ENCODE measurements at regions not wholly inside any gene's neighbourhood (a gene's known extent, or its start where the extent isn't known, plus 50 kb on each side); places are given as distances from the start of the nearest gene placed in this dataset.

GRCh38 chr13:67856955-67857354 is 626.8 kb upstream of the PCDH9 start:
- ChIA-PET CTCF (no interaction called here), POLR2A (no interaction called here)
- FAIRE-seq, result no peak

GRCh38 chr13:67855741-67856238 is 625.7 kb upstream of the PCDH9 start:
- ChIA-PET POLR2A (no interaction called here), CTCF (no interaction called here)
- Histone ChIP-seq H3K4me3 (no peak overlapping the region), H3K27ac (no peak overlapping the region), H3K9me3 (no peaks in the 10 kb centered on the region), H3K4me1 (no peaks in the 10 kb centered on the region), H3K4me2 (no peak overlapping the region)
- TF ChIP-seq BHLHE40 (IDR thresholded peaks at IDR 0.05; ENCODE audit: low read depth, low read length), result no peak
- TF ChIP-seq, protein P1, sequence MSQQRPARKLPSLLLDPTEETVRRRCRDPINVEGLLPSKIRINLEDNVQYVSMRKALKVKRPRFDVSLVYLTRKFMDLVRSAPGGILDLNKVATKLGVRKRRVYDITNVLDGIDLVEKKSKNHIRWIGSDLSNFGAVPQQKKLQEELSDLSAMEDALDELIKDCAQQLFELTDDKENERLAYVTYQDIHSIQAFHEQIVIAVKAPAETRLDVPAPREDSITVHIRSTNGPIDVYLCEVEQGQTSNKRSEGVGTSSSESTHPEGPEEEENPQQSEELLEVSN (IDR thresholded peaks at IDR 0.05; ENCODE audit: borderline replicate concordance, low read depth), result no peak
- TF ChIP-seq ZSCAN20 (CRISPR knock-in tag; IDR thresholded peaks at IDR 0.05), result no peak
- TF ChIP-seq HEYL (CRISPR knock-in tag; IDR thresholded peaks at IDR 0.05), result no peak
- TF ChIP-seq RCOR1 (IDR thresholded peaks at IDR 0.05; ENCODE audit: low read depth, low read length), result no peak
- no peak for TF ChIP-seq JUNB (IDR thresholded peaks at IDR 0.05)
- TF ChIP-seq, protein P2, sequence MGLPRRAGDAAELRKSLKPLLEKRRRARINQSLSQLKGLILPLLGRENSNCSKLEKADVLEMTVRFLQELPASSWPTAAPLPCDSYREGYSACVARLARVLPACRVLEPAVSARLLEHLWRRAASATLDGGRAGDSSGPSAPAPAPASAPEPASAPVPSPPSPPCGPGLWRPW (IDR thresholded peaks at IDR 0.05), result no peak
- TF ChIP-seq NR3C1 (IDR thresholded peaks at IDR 0.05), result no peak
- TF ChIP-seq ZC3H11A (IDR thresholded peaks at IDR 0.05), result no peak
- TF ChIP-seq HDAC2 (IDR thresholded peaks at IDR 0.05), result no peak
- TF ChIP-seq MAFK (IDR thresholded peaks at IDR 0.05; ENCODE audit: partially characterized antibody), result no peak
- 7% methylated on average over 4 of the region's 4 CpGs for WGBS (ENCODE audit: missing lambda C conversion rate)
- ATAC-seq (no peak), DNase-seq (ENCODE audit: low read depth in 1 of 2, low spot score in 1 of 2) (no peak), FAIRE-seq (no peak)

More at GRCh38 chr13:67856955-67857354, 626.8 kb upstream of the PCDH9 start:
- Histone ChIP-seq H3K4me2 (no peak overlapping the region), H3K4me1 (no peaks in the 10 kb centered on the region), H3K27ac (no peak overlapping the region), H3K9me3 (no peaks in the 10 kb centered on the region; the same call in 2 of the 3 replicates), H3K4me3 (no peak overlapping the region)
- TF ChIP-seq, protein P2 (IDR thresholded peaks at IDR 0.05), result no peak
- no peak for TF ChIP-seq CBX2 (IDR thresholded peaks at IDR 0.05; ENCODE audit: borderline replicate concordance, low read depth)
- TF ChIP-seq SMC3 (IDR thresholded peaks at IDR 0.05), result no peak
- TF ChIP-seq MYC (IDR thresholded peaks at IDR 0.05; ENCODE audit: borderline replicate concordance, low read length), result no peak
- TF ChIP-seq ZFP36 (IDR thresholded peaks at IDR 0.05; ENCODE audit: borderline replicate concordance, partially characterized antibody), result no peak
- no peak for TF ChIP-seq FOXS1 (CRISPR knock-in tag; IDR thresholded peaks at IDR 0.05)
- no peak for TF ChIP-seq FOSB (CRISPR knock-in tag; IDR thresholded peaks at IDR 0.05)
- no peak for TF ChIP-seq HOXB13 (CRISPR knock-in tag; IDR thresholded peaks at IDR 0.05; ENCODE audit: low read depth)
- TF ChIP-seq RNF2 (IDR thresholded peaks at IDR 0.05; ENCODE audit: borderline replicate concordance, low read depth), result no peak
- no peak for TF ChIP-seq CHD4 (IDR thresholded peaks at IDR 0.05; ENCODE audit: borderline replicate concordance)
- no peak for TF ChIP-seq EHMT2 (IDR thresholded peaks at IDR 0.05; ENCODE audit: low read depth)
- no peak for TF ChIP-seq SREBF2 (IDR thresholded peaks at IDR 0.05)
- TF ChIP-seq CHD2 (IDR thresholded peaks at IDR 0.05; ENCODE audit: low read length, partially characterized antibody), result no peak
- ATAC-seq (no peak), DNase-seq (ENCODE audit: low read depth in 1 of 2, low spot score in 1 of 2) (no peak)

- no peaks in the 10 kb centered on the region for H3K4me1 ChIP-seq
- DNase-seq (ENCODE audit: low read depth in 1 of 2, low spot score in 1 of 2), result no peak
Measured at GRCh38 chr13:67854990-67855389, 624.9 kb upstream of the PCDH9 start.

More at GRCh38 chr13:67854990-67855389, 624.9 kb upstream of the PCDH9 start:
- no peak for ATAC-seq
- no peak overlapping the region for H3K4me3 ChIP-seq
- WGBS (ENCODE audit: missing lambda C conversion rate), result 48% methylated on average over 4 of the region's 4 CpGs
- no peak overlapping the region for H3K27ac ChIP-seq
- FAIRE-seq, result no peak
- TF ChIP-seq USF2 (IDR thresholded peaks at IDR 0.05), result no peak
- TF ChIP-seq ELK1 (IDR thresholded peaks at IDR 0.05; ENCODE audit: low read depth, low read length), result no peak
- TF ChIP-seq BHLHE40 (IDR thresholded peaks at IDR 0.05; ENCODE audit: low read depth, low read length), result no peak
- no peak for TF ChIP-seq EHMT2 (IDR thresholded peaks at IDR 0.05; ENCODE audit: low read depth)
- no peak for TF ChIP-seq RNF2 (IDR thresholded peaks at IDR 0.05; ENCODE audit: borderline replicate concordance, low read depth)
- no peak for TF ChIP-seq CHD2 (IDR thresholded peaks at IDR 0.05; ENCODE audit: low read length, partially characterized antibody)
- TF ChIP-seq, protein P1 (IDR thresholded peaks at IDR 0.05; ENCODE audit: borderline replicate concordance, low read depth), result no peak
- no peak for TF ChIP-seq FOSB (CRISPR knock-in tag; IDR thresholded peaks at IDR 0.05)
- no peak for TF ChIP-seq EHF (CRISPR knock-in tag; IDR thresholded peaks at IDR 0.05)
- TF ChIP-seq, protein P3, sequence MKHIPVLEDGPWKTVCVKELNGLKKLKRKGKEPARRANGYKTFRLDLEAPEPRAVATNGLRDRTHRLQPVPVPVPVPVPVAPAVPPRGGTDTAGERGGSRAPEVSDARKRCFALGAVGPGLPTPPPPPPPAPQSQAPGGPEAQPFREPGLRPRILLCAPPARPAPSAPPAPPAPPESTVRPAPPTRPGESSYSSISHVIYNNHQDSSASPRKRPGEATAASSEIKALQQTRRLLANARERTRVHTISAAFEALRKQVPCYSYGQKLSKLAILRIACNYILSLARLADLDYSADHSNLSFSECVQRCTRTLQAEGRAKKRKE (CRISPR knock-in tag; IDR thresholded peaks at IDR 0.05; ENCODE audit: low read depth), result no peak
- no peak for TF ChIP-seq NR3C1 (IDR thresholded peaks at IDR 0.05)
- TF ChIP-seq, protein P4, sequence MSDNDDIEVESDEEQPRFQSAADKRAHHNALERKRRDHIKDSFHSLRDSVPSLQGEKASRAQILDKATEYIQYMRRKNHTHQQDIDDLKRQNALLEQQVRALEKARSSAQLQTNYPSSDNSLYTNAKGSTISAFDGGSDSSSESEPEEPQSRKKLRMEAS (IDR thresholded peaks at IDR 0.05), result no peak
- no peak for TF ChIP-seq POLR2AphosphoS2 (conservative IDR thresholded peaks at IDR 0.05; ENCODE audit: low read length)
- TF ChIP-seq MYC (IDR thresholded peaks at IDR 0.05; ENCODE audit: borderline replicate concordance, low read length), result no peak
- no peaks in the 10 kb centered on the region for H3K9me3 ChIP-seq
- POLR2A ChIA-PET, result no interaction called here
- H3K4me2 ChIP-seq, result no peak overlapping the region
- CTCF ChIA-PET, result no interaction called here
